ENCODE measurements at regions not wholly inside any gene's neighbourhood (a gene's known extent, or its start where the extent isn't known, plus 50 kb on each side); places are given as distances from the start of the nearest gene placed in this dataset.

DNA sequence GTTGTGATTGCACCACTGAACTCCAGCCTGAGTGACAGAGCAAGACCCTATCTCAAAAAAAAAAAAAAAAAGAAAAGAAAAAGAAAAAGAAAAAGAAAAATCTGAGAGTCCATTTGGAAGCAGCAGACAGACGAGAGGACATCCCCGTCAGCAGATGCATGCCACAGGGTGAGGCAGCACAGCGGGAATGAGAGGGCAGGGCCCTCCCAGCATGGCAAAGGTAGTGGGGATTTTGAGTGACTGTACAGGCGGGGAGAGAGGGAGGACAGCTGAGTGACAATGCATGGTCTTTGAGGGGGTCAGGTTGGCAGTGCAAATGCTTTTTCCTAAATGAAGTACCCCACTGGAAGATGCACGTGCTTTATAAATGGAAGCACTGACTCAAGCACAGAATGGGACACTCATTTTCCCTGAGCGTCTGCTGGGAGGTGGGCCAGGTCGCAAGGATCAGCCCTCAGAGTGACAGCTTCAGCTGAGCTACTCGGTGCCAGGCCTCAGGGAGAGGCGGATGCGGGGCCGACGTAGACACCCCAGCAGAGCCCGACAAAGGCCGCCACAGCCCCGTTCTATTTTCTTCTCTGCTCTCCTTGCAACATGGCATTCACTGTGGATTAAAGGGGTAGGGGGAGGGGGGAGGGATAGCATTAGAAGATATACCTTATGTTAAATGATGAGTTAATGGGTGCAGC is 113.5 kb downstream of the SHANK2 start:
- FAIRE-seq (no peak), DNase-seq (ENCODE audit: low read depth in 1 of 2, low spot score in 2 of 2) (no peak)
- no peak overlapping the region for H3K23ac ChIP-seq (ENCODE audit: insufficient read length)
- H2BK120ac ChIP-seq (replicated peaks; ENCODE audit: low read depth, low read length): no peak overlapping the region
- no peaks in the 10 kb centered on the region; a peak in 1 of 7 replicates for H3K4me1 ChIP-seq (replicated peaks in 1 of 4; ENCODE audit: control insufficient read depth in 3 of 4, insufficient read depth in 4 of 4, low read length in 3 of 4)
- H2BK15ac ChIP-seq (ENCODE audit: low read length): no peak overlapping the region
- no peak overlapping the region for H2BK12ac ChIP-seq (ENCODE audit: low read depth, low read length)
- no peak overlapping the region for H2AFZ ChIP-seq (ENCODE audit: low read length)
- H3K56ac ChIP-seq (replicated peaks; ENCODE audit: insufficient read length, low read depth, low read length): no peak overlapping the region
- no peak overlapping the region for H2AK5ac ChIP-seq (ENCODE audit: low read depth, low read length)
- TF ChIP-seq POLR2AphosphoS5 (IDR thresholded peaks at IDR 0.05; ENCODE audit: low read depth, low read length) (no peak), CEBPB (IDR thresholded peaks at IDR 0.05; ENCODE audit: low read depth, low read length) (no peak), GABPA (IDR thresholded peaks at IDR 0.05; ENCODE audit: borderline replicate concordance, insufficient read depth, low read length) (no peak), SP4 (IDR thresholded peaks at IDR 0.05; ENCODE audit: low read length) (no peak), RNF2 (IDR thresholded peaks at IDR 0.05; ENCODE audit: borderline replicate concordance, low read depth, low read length, missing control alignments, poor library complexity, severe bottlenecking) (no peak), CTBP2 (IDR thresholded peaks at IDR 0.05; ENCODE audit: borderline replicate concordance, insufficient read depth, insufficient read length, low read length) (no peak), JUND (IDR thresholded peaks at IDR 0.05; ENCODE audit: low read length) (no peak), RXRA (IDR thresholded peaks at IDR 0.05; ENCODE audit: insufficient read depth, low read depth, low read length) (no peak), TBP (IDR thresholded peaks at IDR 0.05; ENCODE audit: low read depth, low read length) (no peak), NRF1 (IDR thresholded peaks at IDR 0.05; ENCODE audit: low read depth, low read length) (no peak), CHD1 (IDR thresholded peaks at IDR 0.05; ENCODE audit: low read depth, low read length) (no peak), CBX8 (IDR thresholded peaks at IDR 0.05; ENCODE audit: borderline replicate concordance, low read depth, low read length) (no peak), RFX5 (IDR thresholded peaks at IDR 0.05; ENCODE audit: borderline replicate concordance, low read depth, low read length) (no peak)
- H3K4me3 ChIP-seq (ENCODE audit: extremely low read depth in 1 of 4, insufficient read depth in 2 of 4, low read depth in 3 of 4, low read length in 4 of 4): no peak overlapping the region
- H2BK5ac ChIP-seq (ENCODE audit: low read depth, low read length): no peak overlapping the region
- peaks cover 0 to 13% of the 10 kb centered on the region in 2 experiments; a peak in 1 of 4 replicates for H3K79me2 ChIP-seq (ENCODE audit: control insufficient read depth in 1 of 2, insufficient read depth in 2 of 2, low read length in 2 of 2)
- 0 out of 8 replicates have a peak, but pooled peaks cover 0 to 3% (median 0%) of the 10 kb centered on the region in 4 experiments for H3K36me3 ChIP-seq (ENCODE audit: control insufficient read depth in 2 of 4, insufficient read depth in 4 of 4, low read length in 3 of 4)
- no peak overlapping the region; the same call in 1 of the 2 replicates for H4K8ac ChIP-seq (ENCODE audit: extremely low read depth, insufficient read depth, low read length)
- H3K23me2 ChIP-seq (ENCODE audit: low read depth, low read length): no peaks in the 10 kb centered on the region
- H3K79me1 ChIP-seq (ENCODE audit: low read depth, low read length): peaks cover 14% of the 10 kb centered on the region
- no peak overlapping the region for H2BK20ac ChIP-seq (ENCODE audit: low read length)
- H3K9me3 ChIP-seq (ENCODE audit: insufficient read depth in 2 of 2, low read depth in 1 of 2, low read length in 1 of 2): no peaks in the 10 kb centered on the region
- ChIA-PET CTCF (ENCODE audit: partially characterized antibody) (interaction anchor here (1.3 kb wide), 1 partner anchor 14 kb away, joined by 3 read pairs; no protein-coding TSS in a partner anchor), POLR2A (ENCODE audit: partially characterized antibody) (no interaction called here)
- H3K9ac ChIP-seq (replicated peaks in 1 of 4; ENCODE audit: extremely low read depth in 1 of 4, low read depth in 3 of 4, low read length in 3 of 4): no peak overlapping the region
- WGBS, 2 experiments (ENCODE audit: extremely low coverage in 1 of 2, insufficient coverage in 1 of 2, insufficient read length in 1 of 2, insufficient replicate concordance in 2 of 2, low coverage in 1 of 2, low lambda C conversion rate in 2 of 2, missing lambda C conversion rate in 1 of 2): 91% methylated on average over 15 of the region's 15 CpGs; no CpG with 5 or more reads in 1 of the 2 experiments
- H3K4me2 ChIP-seq (ENCODE audit: insufficient read depth in 1 of 2, low read depth in 2 of 2, low read length in 2 of 2): no peak overlapping the region
- no peaks in the 10 kb centered on the region for H3K27me3 ChIP-seq (replicated peaks in 1 of 4; ENCODE audit: control insufficient read depth in 3 of 4, extremely low read depth in 1 of 4, insufficient read depth in 3 of 4, low read length in 3 of 4)
- no peak overlapping the region for H4K91ac ChIP-seq (replicated peaks; ENCODE audit: insufficient read length, low read length)
- peaks cover 0 to 5% of the 10 kb centered on the region in 2 experiments for H4K20me1 ChIP-seq (replicated peaks in 1 of 2; ENCODE audit: control insufficient read depth in 1 of 2, insufficient read depth in 2 of 2, low read length in 2 of 2)
- H3K18ac ChIP-seq (ENCODE audit: extremely low read depth, low read length): no peak overlapping the region
- H3K14ac ChIP-seq (ENCODE audit: insufficient read length): no peak overlapping the region
- no peak overlapping the region for H3K4ac ChIP-seq (replicated peaks; ENCODE audit: insufficient read length, low read depth, low read length)
- H4K5ac ChIP-seq (ENCODE audit: insufficient read length, low read depth, low read length): no peak overlapping the region
- no peak overlapping the region for H3K27ac ChIP-seq (ENCODE audit: low read depth, low read length)

Data from H1 (cell line).